ENCODE measurements at regions not wholly inside any gene's neighbourhood (a gene's known extent, or its start where the extent isn't known, plus 50 kb on each side); places are given as distances from the start of the nearest gene placed in this dataset.
"Not testable (repeated sequence)": the region's sequence is repeated elsewhere in the genome, so short reads cannot be mapped to it uniquely, and the experiment has no call there.

DNA sequence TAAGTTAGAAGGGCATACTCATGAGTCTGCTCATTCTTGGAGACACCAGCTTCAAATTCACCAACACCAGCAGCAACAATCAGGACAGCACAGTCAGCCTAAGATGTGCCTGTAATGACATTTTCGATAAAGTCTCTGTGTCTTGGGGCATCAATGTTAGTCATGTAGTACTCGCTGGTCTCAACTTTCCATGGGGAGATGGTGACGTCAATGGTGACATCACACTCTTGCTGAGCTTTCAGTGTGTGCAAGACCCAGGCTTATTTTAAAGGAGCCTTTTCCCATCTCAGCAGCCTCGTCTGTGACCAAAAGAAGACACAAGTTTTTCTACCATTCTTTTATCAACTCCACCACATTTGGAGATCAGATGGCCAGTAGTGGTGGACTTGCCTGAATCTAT lies 75.5 kb downstream of the SERINC2 start:
- no peak for DNase-seq (ENCODE audit: low spot score)
- H4K20me1 ChIP-seq (ENCODE audit: insufficient read depth, low read length), result no peaks in the 10 kb centered on the region
- H3K27ac ChIP-seq (ENCODE audit: low read depth, low read length, poor library complexity, severe bottlenecking), result no peak overlapping the region
- peaks cover 4% of the 10 kb centered on the region for H3K4me1 ChIP-seq (ENCODE audit: insufficient read depth, low read length, poor library complexity, severe bottlenecking)
- intact Hi-C loops (cut with micrococcal nuclease; ENCODE audit: unreplicated experiment), result no loop called here
- H3K79me2 ChIP-seq (ENCODE audit: insufficient read depth, low read depth, low read length), result no peaks in the 10 kb centered on the region
- no peak overlapping the region for H3K4me2 ChIP-seq (ENCODE audit: low read length)
- no peaks in the 10 kb centered on the region for H3K9me3 ChIP-seq (ENCODE audit: low read length)
- no peaks in the 10 kb centered on the region for H3K9me2 ChIP-seq (ENCODE audit: insufficient read depth, low read length)
- no TSS peak for BruUV-seq (replicated peaks)
- no peak for TF ChIP-seq EZH2phosphoT487 (IDR thresholded peaks at IDR 0.05; ENCODE audit: borderline replicate concordance, low read depth, low read length)
- TF ChIP-seq, protein P1, sequence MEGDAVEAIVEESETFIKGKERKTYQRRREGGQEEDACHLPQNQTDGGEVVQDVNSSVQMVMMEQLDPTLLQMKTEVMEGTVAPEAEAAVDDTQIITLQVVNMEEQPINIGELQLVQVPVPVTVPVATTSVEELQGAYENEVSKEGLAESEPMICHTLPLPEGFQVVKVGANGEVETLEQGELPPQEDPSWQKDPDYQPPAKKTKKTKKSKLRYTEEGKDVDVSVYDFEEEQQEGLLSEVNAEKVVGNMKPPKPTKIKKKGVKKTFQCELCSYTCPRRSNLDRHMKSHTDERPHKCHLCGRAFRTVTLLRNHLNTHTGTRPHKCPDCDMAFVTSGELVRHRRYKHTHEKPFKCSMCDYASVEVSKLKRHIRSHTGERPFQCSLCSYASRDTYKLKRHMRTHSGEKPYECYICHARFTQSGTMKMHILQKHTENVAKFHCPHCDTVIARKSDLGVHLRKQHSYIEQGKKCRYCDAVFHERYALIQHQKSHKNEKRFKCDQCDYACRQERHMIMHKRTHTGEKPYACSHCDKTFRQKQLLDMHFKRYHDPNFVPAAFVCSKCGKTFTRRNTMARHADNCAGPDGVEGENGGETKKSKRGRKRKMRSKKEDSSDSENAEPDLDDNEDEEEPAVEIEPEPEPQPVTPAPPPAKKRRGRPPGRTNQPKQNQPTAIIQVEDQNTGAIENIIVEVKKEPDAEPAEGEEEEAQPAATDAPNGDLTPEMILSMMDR (conservative IDR thresholded peaks at IDR 0.05; ENCODE audit: low read length), result no peak
- no peaks in the 10 kb centered on the region for H3K36me3 ChIP-seq (ENCODE audit: insufficient read depth, low read length)
- no peak overlapping the region for H3K4me3 ChIP-seq (ENCODE audit: low read depth, low read length, poor library complexity, severe bottlenecking)
- no peak overlapping the region for H2AFZ ChIP-seq (ENCODE audit: low read length)
- CTCF ChIA-PET (ENCODE audit: unreplicated experiment), result no interaction called here
- POLR2A ChIA-PET, result no interaction called here

GRCh38 chr1:31489575-31489974 lies 76.6 kb downstream of the SERINC2 start:
- H3K9me2 ChIP-seq (ENCODE audit: insufficient read depth, low read length); H3K4me3 ChIP-seq (ENCODE audit: low read depth, low read length, poor library complexity, severe bottlenecking); POLR2A ChIA-PET; BruUV-seq (replicated peaks); H3K4me2 ChIP-seq (ENCODE audit: low read length); H2AFZ ChIP-seq (ENCODE audit: low read length); H3K27ac ChIP-seq (ENCODE audit: low read depth, low read length, poor library complexity, severe bottlenecking); H3K79me2 ChIP-seq (ENCODE audit: insufficient read depth, low read depth, low read length); H3K36me3 ChIP-seq (ENCODE audit: insufficient read depth, low read length); H3K9me3 ChIP-seq (ENCODE audit: low read length); intact Hi-C loops (cut with micrococcal nuclease; ENCODE audit: unreplicated experiment); CTCF ChIA-PET (ENCODE audit: unreplicated experiment); H4K20me1 ChIP-seq (ENCODE audit: insufficient read depth, low read length); DNase-seq (ENCODE audit: low spot score): not testable (repeated sequence)
- peaks cover 14% of the 10 kb centered on the region for H3K4me1 ChIP-seq (ENCODE audit: insufficient read depth, low read length, poor library complexity, severe bottlenecking)

GRCh38 chr1:31490596-31490995 lies 77.6 kb downstream of the SERINC2 start:
- BruUV-seq (replicated peaks); H3K36me3 ChIP-seq (ENCODE audit: insufficient read depth, low read length); H3K27ac ChIP-seq (ENCODE audit: low read depth, low read length, poor library complexity, severe bottlenecking): not testable (repeated sequence)

GRCh38 chr1:31495351-31495750 lies 81.0 kb upstream of the TINAGL1 start:
- H4K20me1 ChIP-seq (ENCODE audit: insufficient read depth, low read length); H3K27ac ChIP-seq (ENCODE audit: low read depth, low read length, poor library complexity, severe bottlenecking); CTCF ChIA-PET (ENCODE audit: unreplicated experiment); H2AFZ ChIP-seq (ENCODE audit: low read length); BruUV-seq (replicated peaks); H3K4me3 ChIP-seq (ENCODE audit: low read depth, low read length, poor library complexity, severe bottlenecking); H3K79me2 ChIP-seq (ENCODE audit: insufficient read depth, low read depth, low read length); DNase-seq (ENCODE audit: low spot score); H3K9me2 ChIP-seq (ENCODE audit: insufficient read depth, low read length); intact Hi-C loops (cut with micrococcal nuclease; ENCODE audit: unreplicated experiment); POLR2A ChIA-PET; H3K36me3 ChIP-seq (ENCODE audit: insufficient read depth, low read length); H3K4me2 ChIP-seq (ENCODE audit: low read length); H3K9me3 ChIP-seq (ENCODE audit: low read length): not testable (repeated sequence)
- H3K4me1 ChIP-seq (ENCODE audit: insufficient read depth, low read length, poor library complexity, severe bottlenecking), result peaks cover 14% of the 10 kb centered on the region

More at GRCh38 chr1:31490596-31490995, 77.6 kb downstream of the SERINC2 start:
- H3K9me3 ChIP-seq (ENCODE audit: low read length); intact Hi-C loops (cut with micrococcal nuclease; ENCODE audit: unreplicated experiment); H3K4me2 ChIP-seq (ENCODE audit: low read length); DNase-seq (ENCODE audit: low spot score); POLR2A ChIA-PET; CTCF ChIA-PET (ENCODE audit: unreplicated experiment); H4K20me1 ChIP-seq (ENCODE audit: insufficient read depth, low read length); H3K4me3 ChIP-seq (ENCODE audit: low read depth, low read length, poor library complexity, severe bottlenecking); H2AFZ ChIP-seq (ENCODE audit: low read length); H3K9me2 ChIP-seq (ENCODE audit: insufficient read depth, low read length); H3K79me2 ChIP-seq (ENCODE audit: insufficient read depth, low read depth, low read length): not testable (repeated sequence)
- peaks cover 14% of the 10 kb centered on the region for H3K4me1 ChIP-seq (ENCODE audit: insufficient read depth, low read length, poor library complexity, severe bottlenecking)

DNA sequence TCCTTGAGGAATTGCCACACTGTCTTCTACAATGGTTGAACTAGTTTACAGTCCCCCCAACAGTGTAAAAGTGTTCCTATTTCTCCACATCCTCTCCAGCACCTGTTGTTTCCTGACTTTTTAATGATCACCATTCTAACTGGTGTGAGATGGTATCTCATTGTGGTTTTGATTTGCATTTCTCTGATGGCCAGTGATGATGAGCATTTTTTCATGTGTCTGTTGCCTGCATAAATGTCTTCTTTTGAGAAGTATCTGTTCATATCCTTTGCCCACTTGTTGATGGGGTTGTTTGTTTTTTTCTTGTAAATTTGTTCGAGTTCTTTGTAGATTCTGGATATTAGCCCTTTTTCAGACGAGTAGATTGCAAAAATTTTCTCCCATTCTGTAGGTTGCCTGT lies 80.5 kb upstream of the TINAGL1 start:
- H3K9me2 ChIP-seq (ENCODE audit: insufficient read depth, low read length); CTCF ChIA-PET (ENCODE audit: unreplicated experiment); POLR2A ChIA-PET; H2AFZ ChIP-seq (ENCODE audit: low read length); H3K4me3 ChIP-seq (ENCODE audit: low read depth, low read length, poor library complexity, severe bottlenecking); H3K36me3 ChIP-seq (ENCODE audit: insufficient read depth, low read length); intact Hi-C loops (cut with micrococcal nuclease; ENCODE audit: unreplicated experiment); BruUV-seq (replicated peaks); H3K9me3 ChIP-seq (ENCODE audit: low read length); H4K20me1 ChIP-seq (ENCODE audit: insufficient read depth, low read length); H3K27ac ChIP-seq (ENCODE audit: low read depth, low read length, poor library complexity, severe bottlenecking); H3K79me2 ChIP-seq (ENCODE audit: insufficient read depth, low read depth, low read length); H3K4me2 ChIP-seq (ENCODE audit: low read length); DNase-seq (ENCODE audit: low spot score): not testable (repeated sequence)
- peaks cover 14% of the 10 kb centered on the region for H3K4me1 ChIP-seq (ENCODE audit: insufficient read depth, low read length, poor library complexity, severe bottlenecking)

All from OCI-LY7 (cell line).